ENCODE measurements at regions not wholly inside any gene's neighbourhood (a gene's known extent, or its start where the extent isn't known, plus 50 kb on each side); places are given as distances from the start of the nearest gene placed in this dataset.

DNA sequence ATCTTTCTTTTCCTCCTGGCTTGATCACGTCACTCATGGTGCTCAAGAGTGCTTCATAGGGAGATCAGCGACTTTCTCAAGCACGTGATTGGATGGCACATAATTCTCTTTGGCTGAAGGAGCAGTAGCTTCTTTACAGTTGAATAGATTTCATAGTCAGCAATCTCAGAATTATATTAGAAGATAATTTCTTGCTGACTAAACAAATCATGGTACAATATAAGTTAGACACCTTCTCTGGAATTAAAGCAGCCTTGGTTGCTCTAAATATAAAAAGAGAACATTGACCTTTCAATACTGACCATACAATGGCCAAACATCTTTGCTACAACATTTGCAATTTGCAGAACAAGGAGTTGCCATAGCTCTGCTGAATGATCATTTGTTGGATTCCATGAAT lies 238.5 kb upstream of the CHST9 start:
- POLR2A ChIA-PET: no interaction called here
- FAIRE-seq: no peak

More for the DNA sequence above, 238.5 kb upstream of the CHST9 start:
- H3K4me1 ChIP-seq (ENCODE audit: control insufficient read depth, insufficient read depth, low read length): no peaks in the 10 kb centered on the region
- H3K27me3 ChIP-seq (replicated peaks in 1 of 2; ENCODE audit: control insufficient read depth in 2 of 2, insufficient read depth in 2 of 2, low read length in 1 of 2): no peaks in the 10 kb centered on the region
- H3K4me3 ChIP-seq: no peak overlapping the region
- no peak overlapping the region for H3K27ac ChIP-seq (ENCODE audit: control insufficient read depth, insufficient read depth)
- TF ChIP-seq CHD4 (IDR thresholded peaks at IDR 0.05) (no peak), NBN (IDR thresholded peaks at IDR 0.05) (no peak), SP1 (IDR thresholded peaks at IDR 0.05; ENCODE audit: low read depth, low read length) (no peak), NFXL1 (IDR thresholded peaks at IDR 0.05; ENCODE audit: borderline replicate concordance) (no peak), PRDM15 (CRISPR knock-in tag; IDR thresholded peaks at IDR 0.05) (no peak), CREB1 (IDR thresholded peaks at IDR 0.05; ENCODE audit: low read depth) (no peak), EGR1 (IDR thresholded peaks at IDR 0.05; ENCODE audit: borderline replicate concordance in 1 of 2, low read depth in 2 of 2, low read length in 2 of 2) (no peak), GABPA (IDR thresholded peaks at IDR 0.05; ENCODE audit: low read depth) (no peak), CREM (IDR thresholded peaks at IDR 0.05; ENCODE audit: low read depth) (no peak), USF2 (IDR thresholded peaks at IDR 0.05; ENCODE audit: borderline replicate concordance, low read depth, low read length) (no peak), NR2C2 (IDR thresholded peaks at IDR 0.05; ENCODE audit: borderline replicate concordance, control insufficient read depth, insufficient read length, low read depth) (no peak), GATAD2B (conservative IDR thresholded peaks at IDR 0.05; ENCODE audit: low read depth) (no peak), ZNF592 (IDR thresholded peaks at IDR 0.05) (no peak), ZNF274 (IDR thresholded peaks at IDR 0.05; ENCODE audit: insufficient read depth, insufficient read length) (no peak), NFYB (IDR thresholded peaks at IDR 0.05; ENCODE audit: insufficient read depth, low read depth, low read length) (no peak), PBX3 (IDR thresholded peaks at IDR 0.05; ENCODE audit: insufficient replicate concordance, low read depth, low read length) (no peak)
- H2AFZ ChIP-seq (ENCODE audit: control insufficient read depth, low read depth, low read length): no peak overlapping the region
- in situ Hi-C loops (cut with MboI): no loop called here
- H3K9me3 ChIP-seq (replicated peaks; ENCODE audit: control insufficient read depth, insufficient read depth, low read length): no peaks in the 10 kb centered on the region
- no peak overlapping the region for H3K4me2 ChIP-seq (ENCODE audit: control insufficient read depth, insufficient read depth)
- ATAC-seq (no peak), DNase-seq (ENCODE audit: low read depth, low spot score) (no peak)
- H3K79me2 ChIP-seq (ENCODE audit: control insufficient read depth, insufficient read depth, low read length): no peaks in the 10 kb centered on the region
- intact Hi-C loops (cut with micrococcal nuclease; ENCODE audit: unreplicated experiment): no loop called here
- ChIA-PET RAD21 (ENCODE audit: unreplicated experiment) (no interaction called here), SMC1A (ENCODE audit: uncharacterized antibody, unreplicated experiment) (interaction anchor here (1.5 kb wide), 1 partner anchor 13 kb away, joined by 3 read pairs; no protein-coding TSS in a partner anchor), CTCF (no interaction called here)
- no peaks in the 10 kb centered on the region for H3K36me3 ChIP-seq (ENCODE audit: control insufficient read depth in 2 of 2, insufficient read depth in 2 of 2, low read length in 1 of 2)
- 0% methylated on average over 3 of the region's 3 CpGs for WGBS (ENCODE audit: insufficient coverage, insufficient replicate concordance, low lambda C conversion rate, missing lambda C conversion rate)
- H3K9ac ChIP-seq (ENCODE audit: control insufficient read depth, insufficient read depth, low read length): no peak overlapping the region
- BruUV-seq (replicated peaks): no TSS peak
- H4K20me1 ChIP-seq (ENCODE audit: control insufficient read depth, insufficient read depth): no peaks in the 10 kb centered on the region

Measured in GM12878 (cell line).